Activated naive CD4-positive, alpha-beta T cell treated with anti-CD3 and anti-CD28 coated beads for 36 hours (primary cell): ENCODE measurements at regions not wholly inside any gene's neighbourhood (a gene's known extent, or its start where the extent isn't known, plus 50 kb on each side); places are given as distances from the start of the nearest gene placed in this dataset.

Experiments used
- CTCF ChIA-PET: fragments of 350-600 bp; sonication (Branson Sonifier 250); formaldehyde crosslinking; loops from one replicate; lab custom pipeline; 2021; ENCODE audit warnings: antibody characterized with exemption; lab: Charles Lee
- DNase-seq: peaks from one replicate; pipeline ENCODE4 v3.0.0-alpha.2; 2020
- H3K27ac Mint-ChIP-seq: one replicate; pipeline ENCODE4 v1.8.0; 2021; ENCODE audit warnings: mild to moderate bottlenecking, mixed read lengths
- H3K27me3 Mint-ChIP-seq: one replicate; pipeline ENCODE4 v1.8.0; 2021; ENCODE audit warnings: low read depth, mixed read lengths
- H3K36me3 Mint-ChIP-seq: one replicate; pipeline ENCODE4 v1.8.0; 2021; ENCODE audit warnings: low read depth, mixed read lengths
- H3K4me1 Mint-ChIP-seq: one replicate; pipeline ENCODE4 v1.8.0; 2021; ENCODE audit warnings: low read depth, mixed read lengths
- H3K4me3 Mint-ChIP-seq: one replicate; pipeline ENCODE4 v1.8.0; 2021; ENCODE audit warnings: mild to moderate bottlenecking, moderate library complexity, mixed read lengths
- H3K9me3 Mint-ChIP-seq: one replicate; pipeline ENCODE4 v1.8.0; 2021; ENCODE audit warnings: mixed read lengths
- intact Hi-C: fragments of 100-400 bp; cut with micrococcal nuclease; formaldehyde crosslinking; loops from one replicate; pipeline ENCODE4 v1.15.1; 2023

DNA sequence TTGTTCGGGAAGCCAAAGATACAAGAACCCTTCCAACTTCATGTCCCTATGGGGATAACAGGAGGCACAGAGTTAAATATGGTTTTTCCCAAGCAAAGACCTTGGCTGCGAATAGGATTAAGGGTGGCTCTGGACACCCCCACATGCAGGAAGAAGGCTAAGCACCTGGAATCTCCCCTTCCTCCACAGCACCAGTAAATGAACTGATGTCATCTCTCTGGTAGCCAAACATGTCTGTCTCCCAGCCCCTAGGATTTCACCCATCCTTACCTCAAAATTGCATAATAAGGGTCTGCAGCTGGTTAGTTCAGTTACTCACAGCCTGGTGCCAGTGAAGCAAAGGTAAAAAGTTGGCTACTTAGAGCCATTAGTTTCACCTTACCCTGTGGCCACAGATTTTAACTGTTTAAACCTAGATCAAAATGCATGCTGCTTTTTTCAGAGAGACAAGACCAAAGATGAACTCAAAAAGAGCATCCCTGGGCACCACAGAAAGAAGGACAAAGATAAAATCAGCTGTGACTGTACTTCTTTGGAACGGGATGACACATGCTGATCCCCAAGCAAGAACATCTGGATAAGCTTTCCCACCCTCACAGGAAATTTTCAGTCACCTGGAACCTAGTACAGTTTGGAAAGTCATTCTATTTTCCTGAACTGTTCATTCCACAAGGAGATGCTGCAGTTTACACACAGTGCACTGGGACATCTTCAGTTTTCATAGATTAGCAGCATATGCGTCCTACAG lies 77.2 kb upstream of the AKIP1 start:
- intact Hi-C loops = loop anchor here (5.0 kb wide), 3 partner anchors 79 to 146 kb away; partner anchors contain the start of genes AKIP1 and TMEM9B
- CTCF ChIA-PET = interaction anchor here (1.0 kb wide), 1 partner anchor 182 kb away, joined by 4 read pairs; no protein-coding TSS in a partner anchor
- Mint-ChIP-seq H3K27ac (no peak overlapping the region), H3K9me3 (no peaks in the 10 kb centered on the region), H3K36me3 (no peaks in the 10 kb centered on the region), H3K4me1 (peaks cover 8% of the 10 kb centered on the region), H3K4me3 (no peak overlapping the region), H3K27me3 (peaks cover 10% of the 10 kb centered on the region)
- peak; percentile 15 for DNase-seq

DNA sequence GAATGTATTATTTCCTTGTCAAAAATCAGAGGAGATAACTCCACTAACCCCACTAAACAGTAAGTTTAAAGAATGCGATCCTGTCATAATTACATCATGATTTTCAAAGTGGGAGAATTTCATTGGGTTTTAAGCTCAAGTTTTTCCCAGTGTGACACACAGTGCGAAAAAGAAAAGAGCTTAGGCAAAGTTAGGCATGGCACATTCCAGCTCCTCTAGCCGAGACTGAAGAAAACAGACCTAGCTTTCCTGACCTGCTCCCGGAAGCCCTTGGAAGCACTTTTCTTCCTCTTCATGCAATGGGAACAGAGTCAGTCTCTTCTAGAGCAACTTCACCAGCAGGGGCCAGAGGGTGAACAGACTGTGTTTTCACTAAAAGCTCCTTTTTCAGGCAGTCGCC lies 76.6 kb upstream of the AKIP1 start:
- Mint-ChIP-seq H3K4me3 (no peak overlapping the region), H3K27ac (no peak overlapping the region), H3K36me3 (no peaks in the 10 kb centered on the region), H3K9me3 (no peaks in the 10 kb centered on the region), H3K4me1 (peaks cover 12% of the 10 kb centered on the region), H3K27me3 (peaks cover 10% of the 10 kb centered on the region)
- CTCF ChIA-PET = interaction anchor here (1.0 kb wide), 1 partner anchor 182 kb away, joined by 4 read pairs; no protein-coding TSS in a partner anchor
- DNase-seq = no peak
- intact Hi-C loops = loop anchor here (5.0 kb wide), 3 partner anchors 78 to 147 kb away; partner anchors contain the start of genes AKIP1 and TMEM9B

DNA sequence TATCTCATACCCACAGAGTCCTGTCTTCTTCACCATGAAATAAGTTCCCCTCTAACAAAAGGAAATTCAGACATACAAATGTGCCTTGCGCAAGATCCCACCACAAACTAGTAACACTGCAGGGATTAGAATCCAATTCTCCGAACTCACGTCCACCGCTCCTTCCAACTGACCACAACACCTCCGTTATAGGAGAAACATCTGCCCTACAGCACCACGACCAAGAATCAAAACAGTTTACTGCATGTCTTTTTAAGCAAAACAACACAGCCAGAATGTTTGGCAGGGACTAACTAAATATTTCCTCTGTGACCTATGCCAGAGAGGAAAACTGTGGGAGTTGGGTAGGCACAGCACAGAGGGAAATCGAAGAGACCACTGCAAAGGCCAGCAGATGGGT lies 72.7 kb upstream of the AKIP1 start:
- CTCF ChIA-PET = no interaction called here
- intact Hi-C loops = no loop called here
- peaks cover 26% of the 10 kb centered on the region for H3K4me1 Mint-ChIP-seq
- no peak overlapping the region for H3K4me3 Mint-ChIP-seq
- DNase-seq = no peak
- H3K27me3 Mint-ChIP-seq = peaks cover 13% of the 10 kb centered on the region
- H3K9me3 Mint-ChIP-seq = no peaks in the 10 kb centered on the region
- H3K36me3 Mint-ChIP-seq = no peaks in the 10 kb centered on the region
- H3K27ac Mint-ChIP-seq = no peak overlapping the region

DNA sequence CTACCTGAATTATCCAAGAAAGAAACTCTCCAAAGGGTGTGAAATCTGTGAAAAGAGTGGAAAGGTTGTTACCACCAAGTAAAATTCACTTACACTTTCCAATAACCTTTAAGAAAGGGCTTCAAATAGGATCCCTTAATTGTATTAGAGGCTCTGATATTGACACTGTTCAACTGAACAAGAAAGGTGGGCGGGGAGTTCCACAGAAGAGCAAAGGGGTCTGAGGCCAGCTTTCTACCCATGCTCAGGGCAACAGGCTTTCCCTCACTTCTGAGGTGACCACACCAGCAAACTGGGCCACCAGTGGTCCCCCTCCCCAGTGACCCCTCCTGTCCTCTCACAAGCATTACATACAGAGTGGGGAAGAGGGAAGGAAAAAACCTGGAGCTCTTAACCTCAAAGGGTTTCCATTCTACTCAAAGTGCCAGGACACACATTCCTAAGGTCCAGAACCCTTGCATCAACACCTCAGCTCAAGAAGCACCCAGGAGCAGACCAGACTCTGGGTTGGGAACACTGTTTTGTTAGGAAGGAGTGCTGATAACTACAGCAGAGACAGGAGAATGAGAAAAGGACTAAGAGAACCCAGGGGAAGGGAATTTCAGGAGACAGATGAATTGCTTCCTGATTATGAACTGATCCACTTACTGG lies 71.6 kb upstream of the AKIP1 start:
- H3K27ac Mint-ChIP-seq = no peak overlapping the region
- peaks cover 23% of the 10 kb centered on the region for H3K4me1 Mint-ChIP-seq
- H3K4me3 Mint-ChIP-seq = no peak overlapping the region
- CTCF ChIA-PET = no interaction called here
- H3K27me3 Mint-ChIP-seq = peaks cover 10% of the 10 kb centered on the region
- no peak for DNase-seq
- no peaks in the 10 kb centered on the region for H3K9me3 Mint-ChIP-seq
- H3K36me3 Mint-ChIP-seq = no peaks in the 10 kb centered on the region
- intact Hi-C loops = no loop called here

DNA sequence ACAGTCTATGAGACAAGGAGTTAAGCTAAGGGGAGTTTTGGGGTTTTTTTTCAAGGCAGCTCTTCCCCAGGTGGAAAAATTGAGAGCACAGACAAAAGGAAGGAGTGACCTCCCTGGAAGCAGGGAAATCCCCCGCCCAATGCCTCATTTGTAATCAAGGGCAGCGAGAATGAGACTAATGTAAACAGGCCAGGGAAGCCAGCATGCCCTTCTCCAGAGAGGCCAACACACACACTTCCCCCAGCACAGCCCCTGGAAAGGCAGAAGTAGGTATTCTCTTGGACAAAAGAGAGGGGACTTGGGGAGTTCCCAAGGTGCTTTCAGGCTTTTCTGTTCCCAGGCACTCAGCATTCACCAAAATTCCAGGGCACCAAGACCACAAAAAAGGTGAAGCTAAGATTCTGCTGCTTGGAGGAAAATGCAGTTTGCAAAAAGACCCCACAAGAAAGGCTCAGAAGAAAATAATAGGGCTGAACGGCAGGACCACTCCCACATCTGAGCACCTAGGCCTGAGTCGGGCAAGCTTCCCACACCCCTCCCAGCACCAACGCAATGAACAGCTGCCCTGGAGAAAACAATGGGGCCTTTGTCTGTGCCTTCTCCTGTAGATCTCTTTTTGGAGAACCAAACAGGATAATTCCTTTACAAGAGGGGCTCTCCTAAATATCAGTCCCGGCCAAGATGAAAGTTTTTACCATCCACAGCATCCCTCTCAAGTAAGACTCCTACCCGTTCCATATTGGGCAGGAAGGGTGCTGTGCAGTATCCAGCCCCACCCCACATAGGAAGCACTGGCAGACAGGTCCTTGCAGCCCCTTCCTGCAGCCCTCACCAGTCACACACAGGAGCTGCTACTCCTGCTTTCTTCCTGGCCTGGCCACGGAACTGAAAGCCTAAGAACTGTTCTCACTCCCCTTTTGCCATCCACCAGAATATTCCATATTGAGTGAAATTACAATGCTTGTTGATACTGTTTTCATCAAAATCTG lies 70.7 kb upstream of the AKIP1 start:
- intact Hi-C loops = loop anchor here (2.0 kb wide), 1 partner anchor 67 kb away; no protein-coding TSS in a partner anchor
- CTCF ChIA-PET = interaction anchor here (1.1 kb wide), 1 partner anchor 27 kb away, joined by 3 read pairs; no protein-coding TSS in a partner anchor
- peaks cover 23% of the 10 kb centered on the region for H3K4me1 Mint-ChIP-seq
- H3K9me3 Mint-ChIP-seq = no peaks in the 10 kb centered on the region
- no peak overlapping the region for H3K27ac Mint-ChIP-seq
- H3K4me3 Mint-ChIP-seq = no peak overlapping the region
- H3K27me3 Mint-ChIP-seq = peaks cover 9% of the 10 kb centered on the region
- H3K36me3 Mint-ChIP-seq = no peaks in the 10 kb centered on the region
- peak; percentile 61 for DNase-seq

DNA sequence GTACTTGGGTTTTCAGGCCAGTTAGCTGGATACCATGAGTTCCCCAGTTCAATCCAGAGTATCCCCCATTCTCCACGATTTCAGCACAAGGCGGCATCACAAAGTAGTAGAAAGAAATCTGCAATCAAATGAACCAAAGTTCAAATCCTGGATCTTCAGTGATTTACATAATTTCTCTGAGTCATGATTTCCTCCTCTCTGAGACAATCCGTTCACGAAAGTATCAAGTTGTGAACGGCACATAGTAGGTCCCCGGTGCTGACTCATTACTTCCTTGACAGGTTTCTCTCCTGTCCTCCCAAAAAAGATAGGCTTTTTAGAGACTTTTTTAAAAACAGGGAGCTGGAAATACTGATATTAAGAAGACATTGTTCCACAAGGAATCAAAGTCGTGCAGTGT lies 69.1 kb upstream of the AKIP1 start:
- H3K4me3 Mint-ChIP-seq = no peak overlapping the region
- DNase-seq = peak; percentile 63
- peaks cover 23% of the 10 kb centered on the region for H3K4me1 Mint-ChIP-seq
- no peaks in the 10 kb centered on the region for H3K9me3 Mint-ChIP-seq
- H3K27ac Mint-ChIP-seq = no peak overlapping the region
- no peaks in the 10 kb centered on the region for H3K36me3 Mint-ChIP-seq
- CTCF ChIA-PET = no interaction called here
- H3K27me3 Mint-ChIP-seq = peaks cover 3% of the 10 kb centered on the region
- intact Hi-C loops = loop anchor here (2.0 kb wide), 1 partner anchor 65 kb away; no protein-coding TSS in a partner anchor

DNA sequence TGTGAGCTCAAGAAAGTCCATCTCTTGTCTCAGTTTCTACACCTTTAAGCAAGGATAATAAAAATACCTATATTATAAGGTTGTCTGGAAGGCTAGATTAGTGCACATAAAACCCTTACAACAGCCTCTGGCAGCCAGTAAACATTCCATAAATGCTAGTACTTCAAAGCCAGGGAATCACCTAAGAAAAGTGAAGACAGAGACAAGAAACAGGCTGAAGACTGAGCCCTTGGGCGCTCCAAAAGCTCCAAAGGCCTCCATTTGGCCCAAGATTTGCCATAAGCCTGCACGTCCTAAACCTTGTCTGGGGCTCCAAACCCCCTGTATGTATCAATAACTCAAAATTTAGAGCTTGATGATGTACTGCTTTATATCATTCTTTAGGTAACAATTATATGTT lies 52.2 kb upstream of the AKIP1 start:
- CTCF ChIA-PET = no interaction called here
- no peak for DNase-seq
- Mint-ChIP-seq H3K27me3 (peaks cover 11% of the 10 kb centered on the region), H3K4me1 (no peaks in the 10 kb centered on the region), H3K4me3 (no peak overlapping the region), H3K36me3 (no peaks in the 10 kb centered on the region), H3K27ac (no peak overlapping the region), H3K9me3 (no peaks in the 10 kb centered on the region)
- intact Hi-C loops = no loop called here
